Liver (tissue), 3 donors: ENCODE measurements at regions not wholly inside any gene's neighbourhood (a gene's known extent, or its start where the extent isn't known, plus 50 kb on each side); places are given as distances from the start of the nearest gene placed in this dataset.

Source experiments
- GABPA ChIP-seq, 2 donors: IDR thresholded peaks in 1 of 2; conservative IDR thresholded peaks in 1 of 2; 2 replicates each; pipeline ENCODE4 v1.6.1; 2016; ENCODE audit warnings: antibody characterized with exemption in 2 of 2, mild to moderate bottlenecking in 1 of 2, moderate library complexity in 1 of 2
- HNF4A ChIP-seq, 2 donors: conservative IDR thresholded peaks; 2 replicates each; pipeline ENCODE4 v1.6.1; 2016; ENCODE audit warnings: antibody characterized with exemption in 2 of 2, mild to moderate bottlenecking in 2 of 2
- JUND ChIP-seq, 2 donors: IDR thresholded peaks; 2 replicates each; pipeline ENCODE4 v1.6.1; 2016; ENCODE audit warnings: antibody characterized with exemption in 2 of 2
- RAD21 ChIP-seq, 2 donors: IDR thresholded peaks; 2 replicates each; pipeline ENCODE4 v1.6.1; 2016; ENCODE audit warnings: antibody characterized with exemption in 2 of 2, mild to moderate bottlenecking in 2 of 2
- TAF1 ChIP-seq: conservative IDR thresholded peaks from 2 replicates; pipeline ENCODE4 v1.6.1; 2016; ENCODE audit warnings: antibody characterized with exemption, mild to moderate bottlenecking
- YY1 ChIP-seq: IDR thresholded peaks from 2 replicates; pipeline ENCODE4 v1.6.1; 2016; ENCODE audit warnings: antibody characterized with exemption, mild to moderate bottlenecking
- TF ChIP-seq, protein P1 (sequence below): fragments of 150-350 bp; IDR thresholded peaks from 2 replicates; pipeline ENCODE4 v1.5.1; 2017; ENCODE audit warnings: improper control_type of control experiment, low read depth, low read length; ENCODE audit not compliant: missing input control
- TF ChIP-seq, protein P2 (sequence below): IDR thresholded peaks from 2 replicates; pipeline ENCODE4 v1.6.1; 2016; ENCODE audit warnings: antibody characterized with exemption
- TF ChIP-seq, protein P3 (sequence below): IDR thresholded peaks from 2 replicates; pipeline ENCODE4 v1.6.1; 2016; ENCODE audit warnings: antibody characterized with exemption
- TF ChIP-seq, protein P4 (sequence below): IDR thresholded peaks from 2 replicates; pipeline ENCODE4 v1.6.1; 2016; ENCODE audit warnings: antibody characterized with exemption
- TF ChIP-seq, protein P5 (sequence below): IDR thresholded peaks from 2 replicates; pipeline ENCODE4 v1.6.1; 2016; ENCODE audit warnings: antibody characterized with exemption, mild to moderate bottlenecking
- donor health status: healthy.
- donor health status: healthy.

DNA sequence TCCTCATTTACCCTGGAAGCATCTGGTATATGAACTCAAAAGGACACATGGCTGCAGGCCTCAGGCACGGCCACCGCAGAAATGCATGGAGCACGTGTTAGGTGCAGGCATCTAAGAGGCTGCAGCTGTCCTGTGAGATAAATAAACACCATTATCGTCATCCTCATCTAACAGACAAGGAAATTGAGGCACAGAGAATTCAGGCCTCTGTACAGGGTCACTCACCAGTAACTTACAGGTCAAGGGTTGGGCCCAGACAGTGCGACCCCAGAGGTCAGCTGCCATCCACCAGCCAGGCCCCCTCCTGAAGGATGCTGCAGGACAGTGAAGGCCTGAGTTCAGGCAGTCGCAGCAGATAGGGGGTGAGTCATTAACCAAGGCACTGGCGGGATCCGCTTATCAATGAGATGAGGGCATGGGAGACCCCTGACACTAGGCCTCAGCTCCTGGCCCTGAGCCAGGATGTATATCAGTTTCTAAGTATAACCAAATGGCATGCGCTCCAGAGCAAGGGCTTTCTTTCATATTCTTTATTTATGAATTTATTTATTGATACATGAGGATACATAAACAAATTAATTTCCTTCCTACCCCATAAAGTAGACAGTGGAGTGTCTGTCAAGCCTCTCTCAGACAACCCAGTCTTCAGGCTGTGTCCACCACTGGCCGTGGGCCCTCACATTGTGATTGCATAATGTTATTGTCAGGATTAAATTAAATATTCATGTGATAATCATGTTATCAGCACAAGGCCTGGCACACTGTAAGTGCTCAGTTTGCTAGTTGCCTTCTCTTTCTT, 316.9 kb downstream of the QKI start:
- TF ChIP-seq, protein P1, sequence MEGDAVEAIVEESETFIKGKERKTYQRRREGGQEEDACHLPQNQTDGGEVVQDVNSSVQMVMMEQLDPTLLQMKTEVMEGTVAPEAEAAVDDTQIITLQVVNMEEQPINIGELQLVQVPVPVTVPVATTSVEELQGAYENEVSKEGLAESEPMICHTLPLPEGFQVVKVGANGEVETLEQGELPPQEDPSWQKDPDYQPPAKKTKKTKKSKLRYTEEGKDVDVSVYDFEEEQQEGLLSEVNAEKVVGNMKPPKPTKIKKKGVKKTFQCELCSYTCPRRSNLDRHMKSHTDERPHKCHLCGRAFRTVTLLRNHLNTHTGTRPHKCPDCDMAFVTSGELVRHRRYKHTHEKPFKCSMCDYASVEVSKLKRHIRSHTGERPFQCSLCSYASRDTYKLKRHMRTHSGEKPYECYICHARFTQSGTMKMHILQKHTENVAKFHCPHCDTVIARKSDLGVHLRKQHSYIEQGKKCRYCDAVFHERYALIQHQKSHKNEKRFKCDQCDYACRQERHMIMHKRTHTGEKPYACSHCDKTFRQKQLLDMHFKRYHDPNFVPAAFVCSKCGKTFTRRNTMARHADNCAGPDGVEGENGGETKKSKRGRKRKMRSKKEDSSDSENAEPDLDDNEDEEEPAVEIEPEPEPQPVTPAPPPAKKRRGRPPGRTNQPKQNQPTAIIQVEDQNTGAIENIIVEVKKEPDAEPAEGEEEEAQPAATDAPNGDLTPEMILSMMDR: no peak
- TF ChIP-seq, protein P2, sequence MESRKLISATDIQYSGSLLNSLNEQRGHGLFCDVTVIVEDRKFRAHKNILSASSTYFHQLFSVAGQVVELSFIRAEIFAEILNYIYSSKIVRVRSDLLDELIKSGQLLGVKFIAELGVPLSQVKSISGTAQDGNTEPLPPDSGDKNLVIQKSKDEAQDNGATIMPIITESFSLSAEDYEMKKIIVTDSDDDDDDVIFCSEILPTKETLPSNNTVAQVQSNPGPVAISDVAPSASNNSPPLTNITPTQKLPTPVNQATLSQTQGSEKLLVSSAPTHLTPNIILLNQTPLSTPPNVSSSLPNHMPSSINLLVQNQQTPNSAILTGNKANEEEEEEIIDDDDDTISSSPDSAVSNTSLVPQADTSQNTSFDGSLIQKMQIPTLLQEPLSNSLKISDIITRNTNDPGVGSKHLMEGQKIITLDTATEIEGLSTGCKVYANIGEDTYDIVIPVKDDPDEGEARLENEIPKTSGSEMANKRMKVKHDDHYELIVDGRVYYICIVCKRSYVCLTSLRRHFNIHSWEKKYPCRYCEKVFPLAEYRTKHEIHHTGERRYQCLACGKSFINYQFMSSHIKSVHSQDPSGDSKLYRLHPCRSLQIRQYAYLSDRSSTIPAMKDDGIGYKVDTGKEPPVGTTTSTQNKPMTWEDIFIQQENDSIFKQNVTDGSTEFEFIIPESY: no peak
- TF ChIP-seq, protein P3, sequence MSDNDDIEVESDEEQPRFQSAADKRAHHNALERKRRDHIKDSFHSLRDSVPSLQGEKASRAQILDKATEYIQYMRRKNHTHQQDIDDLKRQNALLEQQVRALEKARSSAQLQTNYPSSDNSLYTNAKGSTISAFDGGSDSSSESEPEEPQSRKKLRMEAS: no peak
- TF ChIP-seq GABPA (IDR thresholded peaks at IDR 0.05 in 1 of 2, conservative IDR thresholded peaks at IDR 0.05 in 1 of 2) (no peak), RAD21 (IDR thresholded peaks at IDR 0.05) (no peak), HNF4A (conservative IDR thresholded peaks at IDR 0.05) (no peak), JUND (IDR thresholded peaks at IDR 0.05) (no peak), YY1 (no peak), TAF1 (no peak)
- TF ChIP-seq, protein P4, sequence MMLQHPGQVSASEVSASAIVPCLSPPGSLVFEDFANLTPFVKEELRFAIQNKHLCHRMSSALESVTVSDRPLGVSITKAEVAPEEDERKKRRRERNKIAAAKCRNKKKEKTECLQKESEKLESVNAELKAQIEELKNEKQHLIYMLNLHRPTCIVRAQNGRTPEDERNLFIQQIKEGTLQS: no peak
- TF ChIP-seq, protein P5, sequence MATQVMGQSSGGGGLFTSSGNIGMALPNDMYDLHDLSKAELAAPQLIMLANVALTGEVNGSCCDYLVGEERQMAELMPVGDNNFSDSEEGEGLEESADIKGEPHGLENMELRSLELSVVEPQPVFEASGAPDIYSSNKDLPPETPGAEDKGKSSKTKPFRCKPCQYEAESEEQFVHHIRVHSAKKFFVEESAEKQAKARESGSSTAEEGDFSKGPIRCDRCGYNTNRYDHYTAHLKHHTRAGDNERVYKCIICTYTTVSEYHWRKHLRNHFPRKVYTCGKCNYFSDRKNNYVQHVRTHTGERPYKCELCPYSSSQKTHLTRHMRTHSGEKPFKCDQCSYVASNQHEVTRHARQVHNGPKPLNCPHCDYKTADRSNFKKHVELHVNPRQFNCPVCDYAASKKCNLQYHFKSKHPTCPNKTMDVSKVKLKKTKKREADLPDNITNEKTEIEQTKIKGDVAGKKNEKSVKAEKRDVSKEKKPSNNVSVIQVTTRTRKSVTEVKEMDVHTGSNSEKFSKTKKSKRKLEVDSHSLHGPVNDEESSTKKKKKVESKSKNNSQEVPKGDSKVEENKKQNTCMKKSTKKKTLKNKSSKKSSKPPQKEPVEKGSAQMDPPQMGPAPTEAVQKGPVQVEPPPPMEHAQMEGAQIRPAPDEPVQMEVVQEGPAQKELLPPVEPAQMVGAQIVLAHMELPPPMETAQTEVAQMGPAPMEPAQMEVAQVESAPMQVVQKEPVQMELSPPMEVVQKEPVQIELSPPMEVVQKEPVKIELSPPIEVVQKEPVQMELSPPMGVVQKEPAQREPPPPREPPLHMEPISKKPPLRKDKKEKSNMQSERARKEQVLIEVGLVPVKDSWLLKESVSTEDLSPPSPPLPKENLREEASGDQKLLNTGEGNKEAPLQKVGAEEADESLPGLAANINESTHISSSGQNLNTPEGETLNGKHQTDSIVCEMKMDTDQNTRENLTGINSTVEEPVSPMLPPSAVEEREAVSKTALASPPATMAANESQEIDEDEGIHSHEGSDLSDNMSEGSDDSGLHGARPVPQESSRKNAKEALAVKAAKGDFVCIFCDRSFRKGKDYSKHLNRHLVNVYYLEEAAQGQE: no peak
